Stimulated activated CD4-positive, alpha-beta T cell treated with anti-CD3 and anti-CD28 coated beads, Interleukin-4, amount 100 ng/mL, for 24 hours (primary cell): ENCODE measurements at regions not wholly inside any gene's neighbourhood (a gene's known extent, or its start where the extent isn't known, plus 50 kb on each side); places are given as distances from the start of the nearest gene placed in this dataset.
"Not testable (repeated sequence)": the region's sequence is repeated elsewhere in the genome, so short reads cannot be mapped to it uniquely, and the experiment has no call there.

Experiments
- DNase-seq: peaks from one replicate; pipeline ENCODE4 v3.0.0-alpha.2; 2020

GRCh38 chr9:71587576-71588362, 180.5 kb downstream of the CEMIP2 start:
- DNase-seq, result no peak

GRCh38 chr9:71583792-71584191, 184.5 kb downstream of the CEMIP2 start:
- DNase-seq, result no peak

GRCh38 chr9:71582347-71582746, 186.0 kb downstream of the CEMIP2 start:
- no peak for DNase-seq

- no peak for DNase-seq
These were observed 187.2 kb downstream of the CEMIP2 start for GRCh38 chr9:71581101-71581500.

- DNase-seq, result no peak
These were observed 197.1 kb downstream of the CEMIP2 start for GRCh38 chr9:71571186-71571585.

GRCh38 chr9:71567890-71568289, 200.4 kb downstream of the CEMIP2 start:
- DNase-seq, result no peak

GRCh38 chr9:71562140-71562539, 206.2 kb downstream of the CEMIP2 start:
- DNase-seq, result no peak

- no peak for DNase-seq
These were observed 211.0 kb downstream of the CEMIP2 start for GRCh38 chr9:71557310-71557709.

- no peak for DNase-seq
These were observed 215.8 kb downstream of the CEMIP2 start for GRCh38 chr9:71552480-71552879.

GRCh38 chr9:71549023-71549422, 219.3 kb downstream of the CEMIP2 start:
- no peak for DNase-seq

- no peak for DNase-seq
These were observed 223.8 kb downstream of the CEMIP2 start for GRCh38 chr9:71544464-71544863.

GRCh38 chr9:71541436-71541835, 226.9 kb downstream of the CEMIP2 start:
- no peak for DNase-seq

- no peak for DNase-seq
These were observed 243.2 kb downstream of the CEMIP2 start for GRCh38 chr9:71524996-71525580.

- DNase-seq, result no peak
These were observed 243.8 kb downstream of the CEMIP2 start for GRCh38 chr9:71524516-71524915.

- DNase-seq, result no peak
These were observed 247.2 kb downstream of the CEMIP2 start for GRCh38 chr9:71521132-71521531.

GRCh38 chr9:71519098-71519696, 249.1 kb downstream of the CEMIP2 start:
- no peak for DNase-seq

GRCh38 chr9:71518045-71518827, 250.1 kb downstream of the CEMIP2 start:
- DNase-seq, result no peak

GRCh38 chr9:71515626-71516025, 252.7 kb downstream of the CEMIP2 start:
- no peak for DNase-seq

GRCh38 chr9:71515107-71515506, 253.2 kb downstream of the CEMIP2 start:
- no peak for DNase-seq

GRCh38 chr9:71514344-71514975, 253.9 kb downstream of the CEMIP2 start:
- no peak for DNase-seq

- no peak for DNase-seq
These were observed 259.3 kb downstream of the CEMIP2 start for GRCh38 chr9:71509054-71509453.

GRCh38 chr9:71508141-71508540, 260.2 kb downstream of the CEMIP2 start:
- DNase-seq, result not testable (repeated sequence)

- no peak for DNase-seq
These were observed 261.5 kb downstream of the CEMIP2 start for GRCh38 chr9:71506821-71507220.
